Esophagus muscularis mucosa (tissue), 3 donors: ENCODE measurements at regions not wholly inside any gene's neighbourhood (a gene's known extent, or its start where the extent isn't known, plus 50 kb on each side); places are given as distances from the start of the nearest gene placed in this dataset.

Experiments used
- CTCF ChIP-seq, 3 experiments: fragments of 200-600 bp in 2 of 3; fragments of 450-650 bp in 1 of 3; sonication (generic) in 2 of 3; IDR thresholded peaks; one replicate each; pipeline ENCODE4 v1.5.1; 2017 to 2019; ENCODE audit warnings: antibody characterized with exemption in 3 of 3, mild to moderate bottlenecking in 2 of 3, moderate library complexity in 1 of 3
- POLR2A ChIP-seq: fragments of 450-650 bp; IDR thresholded peaks from one replicate; pipeline ENCODE4 v1.6.1; 2017; ENCODE audit warnings: antibody characterized with exemption, moderate library complexity, mild to moderate bottlenecking, low read depth
- POLR2AphosphoS5 ChIP-seq, 2 donors: sonication (generic); formaldehyde crosslinking; IDR thresholded peaks; one replicate each; pipeline ENCODE4 v1.6.1; 2017; ENCODE audit warnings: antibody characterized with exemption in 2 of 2

GRCh38 chr2:136210455-136210805 is 92.5 kb upstream of the CXCR4 start:
- TF ChIP-seq CTCF (IDR thresholded peaks at IDR 0.05), result no peak
- TF ChIP-seq POLR2A, result no peak
- no peak for TF ChIP-seq POLR2AphosphoS5 (IDR thresholded peaks at IDR 0.05)
